ENCODE measurements at regions not wholly inside any gene's neighbourhood (a gene's known extent, or its start where the extent isn't known, plus 50 kb on each side); places are given as distances from the start of the nearest gene placed in this dataset.

GRCh38 chr3:144822671-144823070, 851.0 kb downstream of the DIPK2A start:
- Histone ChIP-seq H3K4me1 (ENCODE audit: control insufficient read depth in 1 of 2, insufficient read depth in 2 of 2, low read length in 2 of 2) (no peaks in the 10 kb centered on the region), H3K36me3 (replicated peaks in 1 of 2; ENCODE audit: control insufficient read depth in 1 of 2, insufficient read depth in 2 of 2, low read length in 2 of 2) (no peaks in the 10 kb centered on the region), H3K9ac (ENCODE audit: insufficient read depth, low read length, poor library complexity, severe bottlenecking) (no peak overlapping the region), H3K27ac (ENCODE audit: low read depth in 1 of 2, low read length in 2 of 2) (no peak overlapping the region), H3K79me2 (ENCODE audit: insufficient read depth, low read length) (no peaks in the 10 kb centered on the region), H2AFZ (ENCODE audit: insufficient read depth, low read depth, low read length, poor library complexity, severe bottlenecking) (no peak overlapping the region), H4K20me1 (ENCODE audit: insufficient read depth, low read length) (no peaks in the 10 kb centered on the region), H3K27me3 (ENCODE audit: control insufficient read depth in 2 of 2, insufficient read depth in 2 of 2, low read length in 2 of 2) (peaks cover 2% of the 10 kb centered on the region in 2 donors), H3K4me3 (replicated peaks in 1 of 3; ENCODE audit: low read depth in 2 of 3, low read length in 3 of 3) (no peak overlapping the region), H3K4me2 (replicated peaks; ENCODE audit: extremely low read depth, low read length, poor library complexity, severe bottlenecking) (no peak overlapping the region), H3K9me3 (replicated peaks in 1 of 2; ENCODE audit: control insufficient read depth in 1 of 2, insufficient read depth in 1 of 2, low read length in 2 of 2) (no peaks in the 10 kb centered on the region)
- Mint-ChIP-seq H3K4me1 (peaks cover 4% of the 10 kb centered on the region), H3K27me3 (ENCODE audit: low read depth in 3 of 3) (peaks cover 2 to 6% (median 3%) of the 10 kb centered on the region in 3 donors), H3K9me3 (peaks cover 0 to 6% (median 2%) of the 10 kb centered on the region in 7 donors), H3K27ac (no peak overlapping the region), H3K4me3 (no peak overlapping the region), H3K36me3 (no peaks in the 10 kb centered on the region)
- TF ChIP-seq CTCF (IDR thresholded peaks at IDR 0.05) = no peak
- no peak for DNase-seq
- intact Hi-C loops (cut with micrococcal nuclease) = no loop called here

- intact Hi-C loops (cut with micrococcal nuclease) = no loop called here
- no peak overlapping the region for H2AFZ ChIP-seq (ENCODE audit: insufficient read depth, low read depth, low read length, poor library complexity, severe bottlenecking)
- H3K27ac Mint-ChIP-seq = no peak overlapping the region
- H4K20me1 ChIP-seq (ENCODE audit: insufficient read depth, low read length) = no peaks in the 10 kb centered on the region
- no peaks in the 10 kb centered on the region for H3K4me1 Mint-ChIP-seq
- peaks cover 7 to 17% (median 12%) of the 10 kb centered on the region in 7 donors for H3K9me3 Mint-ChIP-seq
- no peak overlapping the region for H3K4me2 ChIP-seq (replicated peaks; ENCODE audit: extremely low read depth, low read length, poor library complexity, severe bottlenecking)
- peaks cover 0 to 1% (median 0%) of the 10 kb centered on the region in 3 donors for H3K27me3 Mint-ChIP-seq (ENCODE audit: low read depth in 3 of 3)
- no peaks in the 10 kb centered on the region for H3K36me3 Mint-ChIP-seq
- H3K4me3 Mint-ChIP-seq = no peak overlapping the region
- H3K36me3 ChIP-seq (replicated peaks in 1 of 2; ENCODE audit: control insufficient read depth in 1 of 2, insufficient read depth in 2 of 2, low read length in 2 of 2) = no peaks in the 10 kb centered on the region
- no peak overlapping the region for H3K27ac ChIP-seq (ENCODE audit: low read depth in 1 of 2, low read length in 2 of 2)
- TF ChIP-seq CTCF (IDR thresholded peaks at IDR 0.05) = no peak
- no peaks in the 10 kb centered on the region for H3K79me2 ChIP-seq (ENCODE audit: insufficient read depth, low read length)
- H3K9ac ChIP-seq (ENCODE audit: insufficient read depth, low read length, poor library complexity, severe bottlenecking) = no peak overlapping the region
- H3K27me3 ChIP-seq (ENCODE audit: control insufficient read depth in 2 of 2, insufficient read depth in 2 of 2, low read length in 2 of 2) = no peaks in the 10 kb centered on the region
- no peak overlapping the region for H3K4me3 ChIP-seq (replicated peaks in 1 of 3; ENCODE audit: low read depth in 2 of 3, low read length in 3 of 3)
- no peaks in the 10 kb centered on the region for H3K4me1 ChIP-seq (ENCODE audit: control insufficient read depth in 1 of 2, insufficient read depth in 2 of 2, low read length in 2 of 2)
- no peak for DNase-seq
- peaks cover 8 to 10% of the 10 kb centered on the region in 2 donors for H3K9me3 ChIP-seq (replicated peaks in 1 of 2; ENCODE audit: control insufficient read depth in 1 of 2, insufficient read depth in 1 of 2, low read length in 2 of 2)
Measured at GRCh38 chr3:144831955-144832716, 860.5 kb downstream of the DIPK2A start.

Measured in CD14-positive monocyte (primary cell).